ENCODE measurements at regions not wholly inside any gene's neighbourhood (a gene's known extent, or its start where the extent isn't known, plus 50 kb on each side); places are given as distances from the start of the nearest gene placed in this dataset.

GRCh38 chr17:27980043-27980442, 62.4 kb upstream of the NLK start:
- DNase-seq (ENCODE audit: low read depth): peak; percentile 52
- H3K4me3 ChIP-seq (ENCODE audit: low read depth, low read length): no peak overlapping the region
- TF ChIP-seq, protein P1, sequence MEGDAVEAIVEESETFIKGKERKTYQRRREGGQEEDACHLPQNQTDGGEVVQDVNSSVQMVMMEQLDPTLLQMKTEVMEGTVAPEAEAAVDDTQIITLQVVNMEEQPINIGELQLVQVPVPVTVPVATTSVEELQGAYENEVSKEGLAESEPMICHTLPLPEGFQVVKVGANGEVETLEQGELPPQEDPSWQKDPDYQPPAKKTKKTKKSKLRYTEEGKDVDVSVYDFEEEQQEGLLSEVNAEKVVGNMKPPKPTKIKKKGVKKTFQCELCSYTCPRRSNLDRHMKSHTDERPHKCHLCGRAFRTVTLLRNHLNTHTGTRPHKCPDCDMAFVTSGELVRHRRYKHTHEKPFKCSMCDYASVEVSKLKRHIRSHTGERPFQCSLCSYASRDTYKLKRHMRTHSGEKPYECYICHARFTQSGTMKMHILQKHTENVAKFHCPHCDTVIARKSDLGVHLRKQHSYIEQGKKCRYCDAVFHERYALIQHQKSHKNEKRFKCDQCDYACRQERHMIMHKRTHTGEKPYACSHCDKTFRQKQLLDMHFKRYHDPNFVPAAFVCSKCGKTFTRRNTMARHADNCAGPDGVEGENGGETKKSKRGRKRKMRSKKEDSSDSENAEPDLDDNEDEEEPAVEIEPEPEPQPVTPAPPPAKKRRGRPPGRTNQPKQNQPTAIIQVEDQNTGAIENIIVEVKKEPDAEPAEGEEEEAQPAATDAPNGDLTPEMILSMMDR (conservative IDR thresholded peaks at IDR 0.05; ENCODE audit: low read depth, low read length): no peak

GRCh38 chr17:27981978-27982377, 60.5 kb upstream of the NLK start:
- TF ChIP-seq, protein P1 (conservative IDR thresholded peaks at IDR 0.05; ENCODE audit: low read depth, low read length): no peak
- H3K4me3 ChIP-seq (ENCODE audit: low read depth, low read length): no peak overlapping the region
- DNase-seq (ENCODE audit: low read depth): no peak

DNA sequence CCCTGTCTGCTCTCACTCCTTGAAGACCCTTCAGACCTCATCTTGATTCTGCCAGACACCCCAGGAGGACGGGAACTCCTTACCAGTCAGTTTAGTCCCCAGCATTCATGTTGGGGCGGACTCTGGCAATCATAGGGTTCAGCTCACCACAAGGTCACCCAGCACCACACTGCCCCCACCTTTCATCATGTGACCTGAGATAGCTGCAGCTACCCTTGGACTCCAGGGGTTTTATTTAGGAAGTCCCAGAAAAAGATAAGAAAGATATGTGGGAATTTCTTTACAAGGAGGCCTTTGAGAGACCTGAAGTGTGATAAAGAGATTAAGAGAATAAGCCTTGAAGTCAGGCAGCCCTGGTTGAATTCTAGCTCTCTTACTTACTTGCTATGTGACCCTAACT, 59.8 kb upstream of the NLK start:
- H3K4me3 ChIP-seq (ENCODE audit: low read depth, low read length): no peak overlapping the region

GRCh38 chr17:27983853-27984252, 58.6 kb upstream of the NLK start:
- TF ChIP-seq, protein P1 (conservative IDR thresholded peaks at IDR 0.05; ENCODE audit: low read depth, low read length): no peak
- H3K4me3 ChIP-seq (ENCODE audit: low read depth, low read length): no peak overlapping the region
- no peak for DNase-seq (ENCODE audit: low read depth)

More for the DNA sequence above, 59.8 kb upstream of the NLK start:
- TF ChIP-seq, protein P1 (conservative IDR thresholded peaks at IDR 0.05; ENCODE audit: low read depth, low read length): no peak
- no peak for DNase-seq (ENCODE audit: low read depth)

GRCh38 chr17:27984404-27984803, 58.1 kb upstream of the NLK start:
- DNase-seq (ENCODE audit: low read depth): no peak
- TF ChIP-seq, protein P1 (conservative IDR thresholded peaks at IDR 0.05; ENCODE audit: low read depth, low read length): no peak
- no peak overlapping the region for H3K4me3 ChIP-seq (ENCODE audit: low read depth, low read length)

- no peak for DNase-seq (ENCODE audit: low read depth)
- TF ChIP-seq, protein P1 (conservative IDR thresholded peaks at IDR 0.05; ENCODE audit: low read depth, low read length): no peak
- H3K4me3 ChIP-seq (ENCODE audit: low read depth, low read length): no peak overlapping the region
Observed at GRCh38 chr17:27984816-27985215, 57.7 kb upstream of the NLK start.

DNA sequence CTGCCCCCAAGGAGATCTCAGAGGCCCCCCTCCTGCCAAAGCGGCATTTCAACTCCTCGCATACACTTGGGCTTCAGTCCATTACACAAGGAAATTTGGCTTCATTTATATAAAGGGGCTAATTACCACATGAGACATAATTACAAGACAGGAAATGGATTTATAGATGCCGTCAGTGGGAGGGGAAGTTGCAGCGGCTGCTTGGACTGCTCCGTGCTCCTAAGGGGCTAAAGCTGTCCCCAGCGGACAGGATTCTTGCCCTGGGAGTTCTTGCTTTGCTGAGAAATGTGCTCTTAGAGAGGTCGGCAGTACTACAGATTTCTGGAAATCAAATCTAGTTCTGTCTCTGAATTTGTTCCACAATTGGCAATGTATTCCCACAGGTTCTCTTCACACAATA, 57.2 kb upstream of the NLK start:
- TF ChIP-seq, protein P1 (conservative IDR thresholded peaks at IDR 0.05; ENCODE audit: low read depth, low read length): no peak
- H3K4me3 ChIP-seq (ENCODE audit: low read depth, low read length): no peak overlapping the region
- no peak for DNase-seq (ENCODE audit: low read depth)

Measured in epithelial cell of proximal tubule (primary cell).